HG03460 (cell line): ENCODE measurements at regions not wholly inside any gene's neighbourhood (a gene's known extent, or its start where the extent isn't known, plus 50 kb on each side); places are given as distances from the start of the nearest gene placed in this dataset.

Experiments
- ATAC-seq: cut with Tn5 transposase; IDR thresholded peaks from one replicate; pipeline ENCODE4 v1.9.1; 2021; ENCODE audit not compliant: unreplicated experiment

- no peak for ATAC-seq
These were observed 55.1 kb upstream of the CEP162 start for GRCh38 chr6:84282550-84282949.

DNA sequence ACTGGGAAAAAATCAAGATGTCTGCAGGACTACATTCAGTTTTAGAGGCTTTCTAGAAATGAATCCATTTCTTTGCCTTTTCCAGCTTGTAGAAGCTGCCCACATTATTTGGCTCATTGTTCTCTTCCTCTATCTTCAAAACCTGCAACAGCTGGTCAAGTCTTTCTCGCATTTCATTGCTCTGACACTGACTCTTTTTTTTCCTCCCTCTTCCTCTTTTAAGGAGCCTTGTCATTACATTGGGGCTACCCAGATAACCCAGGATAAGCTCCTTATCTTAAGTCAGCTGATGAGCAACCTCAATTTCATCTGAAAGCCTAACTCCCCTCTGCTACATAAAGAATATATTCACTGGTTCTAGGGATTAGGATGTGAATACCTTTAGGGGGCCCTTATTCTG, 53.2 kb upstream of the CEP162 start:
- no peak for ATAC-seq

DNA sequence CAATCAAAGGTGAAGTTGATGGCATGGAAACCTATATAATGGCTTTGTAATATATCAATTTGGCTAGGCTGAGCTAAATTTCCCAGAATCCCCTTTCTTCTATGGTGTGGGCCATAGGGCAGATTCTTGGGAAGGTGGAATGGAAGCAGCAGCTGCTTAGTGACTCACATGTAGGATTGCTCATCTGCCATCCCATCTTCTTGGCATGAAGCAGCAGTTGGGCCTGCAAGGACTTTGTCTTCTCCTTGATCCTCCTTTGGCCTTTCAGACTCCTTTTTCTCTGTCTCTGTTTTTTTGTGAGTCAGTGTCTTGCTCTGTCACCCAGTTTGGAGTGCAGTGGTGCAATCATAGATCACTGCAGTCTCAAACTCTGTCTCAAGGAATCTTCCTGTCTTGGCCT, 52.6 kb upstream of the CEP162 start:
- no peak for ATAC-seq

GRCh38 chr6:84278321-84278998, 51.0 kb upstream of the CEP162 start:
- ATAC-seq = no peak
